Kidney tubule cell (primary cell): ENCODE measurements at regions not wholly inside any gene's neighbourhood (a gene's known extent, or its start where the extent isn't known, plus 50 kb on each side); places are given as distances from the start of the nearest gene placed in this dataset.
A peak's percentile ranks its signal among the peaks of the same experiment; 100 is the strongest.

Experiments
- DNase-seq: peaks from one replicate; pipeline ENCODE4 v3.0.0-alpha.2; 2018; ENCODE audit warnings: low spot score

DNA sequence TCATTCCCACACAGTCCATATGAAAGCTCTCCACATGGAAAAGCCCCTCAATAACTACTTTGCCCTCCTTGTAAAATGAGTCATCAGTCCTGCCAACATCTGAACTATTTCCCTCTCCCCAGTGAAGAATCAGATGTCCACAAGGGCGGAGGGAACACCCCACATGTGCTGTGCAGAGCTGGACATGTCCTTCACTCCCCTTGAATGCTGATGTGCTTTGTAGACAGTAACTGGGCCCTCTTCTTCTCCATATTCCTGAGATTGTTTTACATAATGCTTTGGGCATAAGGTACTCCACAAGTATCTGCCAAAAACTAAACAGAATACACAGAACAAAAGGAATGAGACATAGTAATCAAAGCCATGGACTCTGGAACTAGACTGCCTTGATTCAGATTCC lies 879.4 kb downstream of the BCL11A start:
- DNase-seq: no peak

DNA sequence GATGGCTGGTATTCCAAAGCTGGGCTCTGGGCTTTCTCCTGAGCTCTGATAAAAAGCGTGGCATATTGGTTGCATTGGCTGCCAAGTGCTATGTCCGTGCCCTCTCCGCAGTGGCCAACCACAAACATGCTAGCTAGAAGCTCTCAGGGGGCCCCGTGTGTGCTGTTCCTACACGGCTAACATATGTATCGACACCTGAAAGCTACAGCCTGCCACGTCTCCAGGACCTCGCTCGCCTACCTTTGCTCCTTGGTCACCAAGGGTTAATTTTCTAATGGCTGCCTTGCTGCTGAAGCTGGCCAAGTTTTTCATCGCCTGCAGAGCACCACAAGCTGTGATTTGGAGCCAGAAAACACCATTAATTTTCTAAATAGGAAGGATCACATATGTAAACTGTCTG lies 888.4 kb downstream of the BCL11A start:
- no peak for DNase-seq

DNA sequence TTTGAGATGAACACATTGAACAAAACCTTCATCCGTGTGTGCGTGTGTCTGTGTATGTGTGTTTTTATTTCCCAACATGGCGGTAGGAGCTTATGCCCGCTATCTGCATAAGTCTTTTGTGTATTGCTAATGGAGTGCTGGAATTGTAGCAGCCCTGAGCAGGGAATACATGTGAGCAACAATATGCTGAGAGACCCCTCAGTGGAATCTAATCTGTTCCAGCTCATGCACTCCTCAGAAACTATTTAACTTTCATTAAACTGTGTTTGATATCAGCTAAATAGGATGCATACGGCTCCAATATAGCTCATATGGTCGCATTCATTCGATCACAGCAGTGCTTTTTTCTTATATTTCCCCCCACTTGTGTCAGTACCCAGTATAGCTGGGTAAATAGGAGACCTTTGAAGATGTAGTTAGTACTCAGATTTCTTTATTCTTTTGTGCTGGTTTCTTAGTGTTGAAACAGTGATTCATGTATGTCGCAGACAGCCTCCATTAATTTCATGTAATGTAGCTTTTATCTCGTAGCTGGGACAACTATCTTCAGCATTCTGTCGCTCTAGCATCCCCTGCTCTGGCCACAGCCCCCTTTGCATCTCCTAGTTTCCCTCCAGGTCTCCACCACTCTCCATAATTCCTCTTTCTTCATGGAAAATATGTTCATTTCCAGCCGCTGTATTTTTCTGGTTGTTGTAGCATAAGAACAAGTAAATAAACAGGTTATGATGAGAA lies 891.2 kb downstream of the BCL11A start:
- no peak for DNase-seq

DNA sequence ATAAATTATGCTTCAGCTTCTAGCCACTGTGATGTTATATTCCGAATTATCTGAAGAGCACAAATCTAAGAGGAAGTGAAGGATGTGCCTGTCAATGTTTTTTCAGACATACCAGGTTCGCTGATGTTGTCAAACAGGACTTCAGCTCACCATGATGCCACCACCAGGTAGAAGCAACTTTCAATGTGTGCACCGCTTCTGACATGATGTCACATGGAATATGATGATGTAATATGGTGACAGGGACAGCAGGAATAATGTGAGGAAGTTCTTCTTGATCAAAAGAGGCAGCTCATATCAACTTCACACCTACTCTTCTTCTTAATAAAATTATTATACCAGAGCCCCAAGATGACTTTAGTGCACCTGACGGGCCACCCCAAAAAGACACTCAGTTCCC lies 893.2 kb downstream of the BCL11A start:
- DNase-seq: no peak

DNA sequence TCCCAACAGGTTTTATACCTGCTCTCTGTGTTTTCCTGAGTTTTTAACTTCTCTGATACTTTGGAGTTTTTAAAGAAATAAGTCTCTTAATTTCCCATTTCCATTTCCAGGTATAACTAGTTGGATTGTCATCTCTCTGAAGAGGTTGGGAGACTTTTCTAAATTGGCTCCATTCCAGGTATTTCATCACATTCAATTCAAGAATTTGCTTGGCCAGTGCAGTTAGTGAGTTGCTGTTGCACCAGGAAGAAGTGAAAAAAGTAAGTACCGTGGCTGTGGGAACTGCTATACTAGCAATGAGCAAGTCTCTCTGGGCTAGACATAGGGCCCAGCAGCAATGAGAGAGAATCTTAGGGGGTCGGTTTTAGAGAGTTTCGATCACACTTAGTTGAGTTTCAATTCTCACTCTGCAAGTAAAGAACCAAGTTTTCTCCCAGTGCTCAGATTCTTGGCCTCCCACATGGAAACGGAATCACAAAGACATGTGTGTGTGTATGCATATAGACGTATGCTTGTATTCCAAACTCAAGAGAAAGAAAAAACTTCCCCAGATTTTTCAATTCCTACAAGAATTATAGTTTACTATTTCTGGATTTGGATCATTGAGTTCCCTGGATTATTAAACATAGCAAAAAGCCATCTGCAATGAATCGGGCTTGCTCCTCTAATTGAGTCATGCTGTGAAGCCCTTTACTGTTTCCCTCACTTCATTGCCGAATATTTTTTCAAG lies 894.4 kb downstream of the BCL11A start:
- no peak for DNase-seq

DNA sequence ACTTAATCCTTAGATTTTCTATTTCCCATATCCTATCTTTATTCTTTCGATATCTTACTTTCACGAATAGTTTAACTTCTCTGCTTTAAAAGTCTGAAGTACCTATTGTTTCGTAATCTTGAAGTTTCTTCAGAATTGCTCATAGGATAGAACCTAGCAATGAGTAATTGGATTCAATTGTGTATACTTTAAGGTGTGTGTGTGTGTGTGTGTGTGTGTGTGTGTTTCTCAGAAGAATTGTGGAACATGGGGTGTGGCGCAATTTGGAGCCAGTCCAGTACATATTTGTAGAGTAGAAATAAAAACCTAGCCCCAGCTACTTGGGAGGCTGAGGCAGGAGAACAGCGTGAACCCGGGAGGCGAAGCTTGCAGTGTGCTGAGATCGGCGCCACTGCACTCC lies 897.6 kb downstream of the BCL11A start:
- DNase-seq: no peak

DNA sequence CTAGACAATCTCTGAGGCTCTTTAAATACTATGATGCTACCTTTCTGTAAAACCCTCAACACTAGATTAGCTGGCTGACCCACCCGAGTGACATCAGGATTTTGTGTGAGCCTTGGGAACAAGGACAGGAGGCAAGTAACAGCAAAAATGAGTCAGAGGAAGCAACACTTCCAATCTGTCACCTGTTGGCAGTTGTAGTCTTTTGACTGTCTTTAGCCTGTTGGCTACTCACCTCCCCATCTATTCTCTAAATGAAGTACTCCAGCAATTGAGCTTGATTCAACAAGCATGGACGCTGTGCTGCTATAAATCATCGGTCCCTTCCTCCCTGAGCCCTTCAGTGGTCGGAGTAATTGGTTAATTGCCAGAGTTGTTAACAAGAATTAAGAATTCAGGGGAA lies 898.7 kb downstream of the BCL11A start:
- no peak for DNase-seq

DNA sequence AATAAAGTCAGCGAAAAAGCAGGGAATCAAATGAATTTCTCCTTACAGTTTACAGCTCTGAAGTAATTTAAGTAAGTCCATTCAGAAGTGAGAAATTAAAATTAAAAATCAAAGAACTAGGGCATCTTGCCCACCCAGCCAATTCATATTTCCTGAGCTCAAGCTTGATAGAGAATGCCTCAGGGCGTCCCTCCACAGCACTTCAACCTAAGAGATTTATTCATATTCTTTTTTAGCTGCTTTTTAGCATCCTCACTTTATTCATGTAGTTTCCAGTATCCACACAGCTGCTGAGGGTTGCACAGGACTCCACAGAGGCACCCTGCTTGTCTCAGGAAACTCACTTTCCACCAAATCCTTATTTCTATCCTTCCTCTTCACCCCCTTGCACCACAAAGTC lies 900.3 kb downstream of the BCL11A start:
- no peak for DNase-seq

DNA sequence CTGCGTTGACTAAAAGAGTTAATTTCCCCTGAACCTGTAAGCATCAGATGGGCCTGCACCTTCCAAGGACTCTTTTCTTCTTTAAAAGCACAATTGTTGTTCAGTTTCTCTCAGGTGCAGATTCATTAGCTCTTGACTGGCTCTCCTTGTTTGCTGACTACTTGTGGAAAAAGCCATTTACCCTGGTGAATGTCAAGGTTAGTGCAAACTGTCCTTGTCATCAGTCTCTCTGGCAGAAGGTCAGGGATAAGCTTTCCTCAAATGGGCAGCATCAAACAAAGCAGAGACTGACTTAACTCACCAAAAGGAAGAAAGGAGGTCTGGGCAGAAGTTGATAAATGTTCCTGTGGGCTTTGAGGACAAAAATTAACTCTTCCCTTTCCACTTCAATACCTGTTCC lies 922.7 kb downstream of the BCL11A start:
- no peak for DNase-seq

DNA sequence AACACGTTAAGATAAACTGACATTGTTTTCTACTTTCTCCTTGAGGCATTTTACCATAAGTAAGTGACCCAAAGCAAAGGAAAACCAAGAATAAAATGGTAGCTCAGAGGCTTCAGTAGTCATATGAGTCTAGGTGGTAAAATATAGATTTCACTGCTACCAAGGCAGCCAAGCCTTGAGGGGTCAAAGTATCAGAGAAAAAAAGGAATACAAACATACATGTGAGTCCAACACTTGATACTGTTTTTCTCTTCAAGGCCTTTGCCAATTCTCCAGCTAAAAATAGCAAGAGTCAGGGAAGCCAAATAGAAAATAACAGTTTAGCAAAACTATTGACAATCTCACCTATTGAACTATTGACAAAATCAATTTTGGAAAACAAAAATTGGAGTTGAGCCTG lies 925.9 kb downstream of the BCL11A start:
- no peak for DNase-seq

DNA sequence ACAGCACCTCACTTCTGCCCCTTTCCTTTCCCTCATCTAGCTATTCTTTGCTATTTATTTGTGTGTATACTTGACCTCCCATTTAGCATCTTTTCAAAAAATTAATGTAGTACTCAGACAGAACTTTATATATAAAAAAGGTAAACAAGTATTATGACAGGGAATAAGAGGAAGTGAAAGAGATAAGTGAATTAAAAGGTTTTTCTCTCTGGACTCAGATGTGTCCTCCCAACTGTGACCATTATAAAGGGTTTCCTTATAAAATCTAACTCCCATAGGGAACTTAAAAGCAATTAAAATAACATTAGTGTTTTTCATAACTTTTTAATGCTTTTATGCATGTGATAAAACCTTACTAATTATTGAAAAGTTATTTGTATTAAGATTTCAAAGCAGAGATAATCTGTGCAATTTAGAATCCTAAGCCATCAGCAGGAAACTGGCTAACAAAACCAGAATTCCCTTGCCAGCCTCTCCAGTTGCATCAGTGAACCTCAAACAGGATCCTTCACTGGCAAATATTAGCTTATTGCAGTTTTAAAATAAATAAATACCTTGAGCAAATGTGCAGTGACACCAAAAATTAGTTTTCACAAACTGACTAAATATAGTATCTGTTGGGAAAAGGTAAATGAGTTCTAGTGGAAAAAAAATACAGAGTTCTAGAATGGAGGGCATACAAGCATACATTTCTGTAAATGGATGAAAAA lies 930.7 kb downstream of the BCL11A start:
- no peak for DNase-seq

DNA sequence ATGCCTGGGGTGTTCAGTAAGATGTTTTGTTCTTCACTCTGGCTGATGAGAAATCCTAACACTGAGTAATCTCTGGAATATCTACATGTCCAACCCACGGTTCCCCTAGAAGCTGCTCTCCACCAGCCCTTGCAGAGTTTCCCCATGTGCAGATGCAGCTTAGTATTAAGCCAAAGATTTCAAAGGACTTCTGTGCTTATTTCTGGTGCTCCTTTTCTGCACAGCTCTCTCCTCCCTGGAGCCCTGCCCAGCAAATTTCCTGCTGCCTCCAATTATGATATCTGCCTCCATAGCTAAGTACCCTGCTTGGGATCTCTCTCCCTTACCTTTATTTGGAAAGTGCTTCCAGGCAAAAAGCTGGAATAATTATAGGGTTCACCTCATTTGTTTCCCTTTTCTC lies 949.3 kb downstream of the BCL11A start:
- DNase-seq: no peak

DNA sequence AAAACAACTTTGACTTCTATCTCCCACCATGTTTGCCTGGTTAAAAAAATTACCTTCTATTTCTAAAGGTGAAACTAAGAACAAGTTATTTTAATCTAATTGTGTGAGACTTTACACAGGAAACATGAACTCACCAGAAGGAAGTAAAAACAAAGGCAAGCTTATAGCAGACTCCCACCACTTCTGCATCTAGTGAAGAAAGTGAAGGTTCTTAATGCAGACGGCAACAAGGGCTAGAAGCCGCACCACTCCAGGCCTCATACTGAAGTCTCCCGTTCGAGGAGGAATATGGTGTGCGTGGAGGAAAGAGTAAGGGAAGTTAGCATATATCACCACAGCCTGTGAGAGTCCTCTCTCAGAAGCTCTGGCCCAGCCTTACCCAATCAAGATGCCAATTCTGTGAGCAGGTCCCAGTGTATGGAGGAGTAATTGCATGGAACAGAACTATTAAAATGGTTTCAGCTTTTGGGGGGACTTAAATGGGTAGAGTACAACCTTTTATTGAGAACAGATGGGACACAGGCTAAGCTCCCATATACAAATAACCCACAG lies 958.7 kb downstream of the BCL11A start:
- DNase-seq: no peak

DNA sequence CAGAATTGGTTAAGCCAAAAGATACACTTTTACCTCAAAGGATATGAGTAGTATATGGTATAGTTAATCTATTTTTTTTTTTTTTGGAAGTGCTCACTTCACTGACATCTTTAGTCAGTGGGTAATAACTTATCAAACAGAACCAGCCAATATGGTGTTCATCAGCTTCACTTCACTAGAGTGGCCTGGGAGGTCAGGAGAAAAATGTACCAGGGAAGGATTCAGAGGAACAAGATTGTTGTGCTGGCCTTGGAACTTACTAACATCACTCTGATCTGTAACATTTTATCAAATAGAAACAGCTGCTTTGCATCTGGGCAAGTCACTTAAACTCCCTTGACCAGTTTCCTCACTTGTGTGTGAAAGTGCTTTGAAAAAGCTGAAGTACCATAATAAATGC lies 962.7 kb downstream of the BCL11A start:
- no peak for DNase-seq

DNA sequence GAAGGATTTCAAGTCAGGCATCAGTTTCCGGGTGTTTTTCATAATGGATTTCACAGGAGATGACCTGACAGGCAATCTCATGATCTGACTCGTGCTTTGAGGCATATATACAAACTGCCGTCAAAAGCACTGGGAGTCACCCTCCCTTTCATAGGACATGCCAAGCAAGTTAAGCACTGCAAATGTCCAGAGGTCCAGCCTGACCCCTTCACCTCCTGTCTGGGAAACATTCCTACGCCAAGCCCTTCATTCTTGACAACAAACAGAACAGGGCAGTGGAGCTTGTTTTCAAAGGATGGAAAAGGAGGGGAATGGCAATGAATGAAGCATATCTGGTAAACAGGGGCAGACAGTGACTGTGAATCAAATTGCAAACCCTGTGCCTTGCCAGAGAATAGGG lies 963.6 kb downstream of the BCL11A start:
- no peak for DNase-seq

DNA sequence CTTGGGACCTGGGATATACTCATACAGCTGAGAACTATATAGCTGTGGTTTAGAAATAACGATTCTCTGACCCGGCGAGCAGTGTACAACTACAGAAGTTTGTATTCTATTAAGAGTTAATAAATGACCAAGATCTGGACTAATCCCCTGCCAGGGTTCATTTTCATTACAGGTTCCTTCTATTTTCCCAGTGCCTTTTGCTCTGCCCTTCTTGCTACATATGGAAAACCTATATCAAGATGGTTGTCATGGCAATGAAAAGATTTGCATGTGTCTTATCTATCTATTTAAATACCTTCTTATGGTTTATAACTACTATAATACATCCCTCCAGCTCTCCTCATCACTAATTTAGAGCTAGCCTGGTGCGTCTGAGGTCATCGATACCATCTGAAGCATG lies 965.2 kb downstream of the BCL11A start:
- no peak for DNase-seq

DNA sequence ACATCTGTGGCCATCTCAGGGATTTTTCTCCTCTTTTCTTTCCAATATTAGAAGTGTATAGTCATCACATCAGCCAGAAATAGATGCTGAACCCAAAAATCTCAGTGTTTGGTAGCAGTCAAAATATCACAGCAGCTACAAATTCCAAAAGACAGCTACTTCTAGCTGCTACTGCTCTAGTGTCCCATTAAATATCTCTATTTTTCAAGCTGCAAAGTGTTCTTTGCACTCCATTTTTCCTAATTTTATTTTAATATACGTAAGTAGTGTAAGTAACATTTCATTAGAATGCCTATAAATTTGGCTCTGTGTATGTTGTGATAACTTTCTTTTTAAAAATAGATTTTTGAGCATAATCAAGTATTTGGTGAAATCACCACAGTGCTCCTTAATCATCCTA lies 967.3 kb downstream of the BCL11A start:
- DNase-seq: no peak

DNA sequence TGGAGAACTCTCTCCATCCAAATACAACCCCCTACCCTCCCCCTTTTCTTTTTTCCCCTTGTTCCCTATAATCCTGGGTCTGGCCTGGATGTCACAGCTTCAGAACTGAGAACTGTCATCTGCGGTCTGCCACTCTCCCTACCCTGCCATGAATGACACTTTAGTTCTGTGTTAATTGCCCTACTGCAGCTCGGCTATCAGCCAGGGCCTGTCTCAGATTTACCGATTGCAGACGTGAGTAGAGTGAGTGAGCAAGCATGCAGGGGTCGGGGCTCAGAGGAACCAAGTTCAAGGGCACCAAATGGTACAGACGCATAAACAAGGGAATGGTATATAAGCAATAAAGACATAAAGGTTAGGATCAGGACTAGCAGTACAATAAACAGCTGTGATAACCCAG lies 967.8 kb downstream of the BCL11A start:
- DNase-seq: no peak

DNA sequence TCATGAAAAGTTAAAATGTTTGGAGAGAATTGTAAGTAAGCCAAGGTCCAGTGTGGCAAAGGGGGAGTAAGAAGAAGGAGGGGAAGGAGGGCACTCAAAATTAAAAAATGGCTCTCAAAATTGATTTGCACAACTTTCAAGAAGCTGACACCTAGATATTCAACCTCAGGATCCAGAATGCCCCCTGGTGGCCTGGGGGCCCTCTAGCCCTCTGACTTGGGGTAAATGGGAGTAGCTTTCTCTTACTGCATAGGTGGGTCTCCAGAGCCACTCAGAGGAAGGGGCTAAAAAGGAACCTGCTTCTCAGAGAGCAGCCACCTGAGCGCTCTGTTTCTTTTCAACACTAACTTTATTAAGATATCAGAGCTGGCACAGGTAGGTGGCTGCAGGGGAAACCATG lies 968.5 kb downstream of the BCL11A start:
- DNase-seq: peak; percentile 1

DNA sequence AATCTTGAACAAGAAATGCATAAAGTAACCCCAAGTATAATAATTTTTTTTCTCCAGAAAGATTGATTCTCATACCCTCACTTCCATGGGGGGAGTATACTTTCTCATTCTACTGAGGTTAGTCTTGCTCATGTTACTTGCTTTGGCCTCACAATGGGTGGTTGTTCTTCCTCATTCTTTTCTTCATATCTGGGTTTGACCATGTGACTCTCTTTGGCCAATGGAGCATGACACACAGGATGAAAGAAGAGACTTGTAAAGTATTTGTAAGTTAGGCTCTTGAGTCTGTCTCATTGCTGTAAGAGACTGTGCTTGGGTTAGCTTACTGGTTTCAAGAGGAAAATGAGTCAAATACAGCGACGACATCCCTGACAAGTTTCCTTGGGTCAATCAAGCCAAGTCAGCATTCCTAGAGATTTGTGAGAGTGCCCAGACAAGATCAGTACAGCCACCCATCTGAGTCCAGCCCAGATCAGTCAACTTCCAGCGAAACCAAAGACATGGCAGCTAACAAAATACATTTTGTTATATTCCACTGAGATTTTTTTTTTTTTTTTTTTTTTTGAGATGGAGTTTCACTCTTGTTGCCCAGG lies 970.2 kb downstream of the BCL11A start:
- DNase-seq: peak; percentile 60

DNA sequence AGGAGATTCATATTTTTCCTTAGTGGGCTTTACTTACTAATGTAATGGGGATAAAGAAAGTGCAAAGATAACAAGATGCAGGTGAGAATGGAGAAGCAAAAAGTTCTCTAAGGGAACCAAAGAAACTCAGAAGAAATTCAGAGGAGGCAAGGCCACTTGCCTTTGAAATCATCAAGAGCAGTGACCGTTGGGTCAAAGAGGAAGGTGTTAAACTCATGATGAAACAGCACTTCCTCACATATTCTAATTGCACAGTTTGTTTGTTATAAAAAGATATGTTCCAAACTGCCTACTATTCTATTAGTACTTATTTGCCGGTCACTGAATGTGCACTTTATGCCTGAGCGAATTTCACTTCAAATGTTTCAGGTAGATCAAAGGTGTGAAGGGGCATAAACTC lies 975.1 kb downstream of the BCL11A start:
- DNase-seq: no peak

DNA sequence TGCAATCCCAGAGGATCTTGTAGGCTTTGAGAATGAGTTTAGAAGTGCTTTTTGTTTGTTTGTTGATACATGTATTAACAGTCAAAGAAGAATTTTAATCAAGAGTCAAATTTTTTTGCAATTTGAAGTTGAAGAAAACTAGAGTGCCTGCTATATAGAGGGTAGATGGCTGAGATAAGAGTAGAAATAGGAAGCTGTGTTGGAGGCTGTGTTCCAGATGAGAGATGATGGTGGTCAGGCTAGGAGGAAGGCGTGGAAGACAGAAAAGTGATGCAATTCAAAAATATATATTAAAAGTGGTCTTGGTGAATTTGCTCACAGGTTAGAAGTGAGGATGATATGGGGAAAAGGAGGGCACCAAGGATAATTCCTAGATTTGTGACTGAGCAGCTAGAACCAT lies 978.3 kb downstream of the BCL11A start:
- DNase-seq: no peak

DNA sequence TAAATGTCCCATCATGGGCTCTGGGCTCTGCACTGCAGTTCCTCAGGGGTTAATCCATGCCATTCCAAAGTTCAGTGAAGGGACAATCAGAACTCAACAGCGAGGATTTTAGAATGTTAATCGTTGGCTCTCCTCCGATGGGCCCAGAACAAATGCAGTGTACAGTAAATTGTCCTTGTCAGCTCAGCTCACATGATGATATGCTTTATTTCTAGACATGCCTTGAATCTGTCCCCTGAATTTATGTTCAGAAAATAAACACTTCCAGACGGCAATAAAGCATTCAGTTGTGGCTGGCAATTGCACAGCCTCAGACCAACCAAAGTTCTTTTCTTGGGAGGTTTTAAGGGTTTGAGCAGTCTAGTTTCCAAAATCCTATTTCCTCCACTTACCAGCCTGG lies 981.2 kb downstream of the BCL11A start:
- DNase-seq: no peak
